Fibroblast of villous mesenchyme (primary cell): ENCODE measurements at regions not wholly inside any gene's neighbourhood (a gene's known extent, or its start where the extent isn't known, plus 50 kb on each side); places are given as distances from the start of the nearest gene placed in this dataset.

Source experiments
- DNase-seq: peaks from one replicate; pipeline ENCODE4 v3.0.0-alpha.2; 2010; ENCODE audit warnings: low read depth
- H3K4me3 ChIP-seq: 2 replicates; pipeline ENCODE4 v1.5.1; 2011; ENCODE audit warnings: low read depth, mild to moderate bottlenecking, low read length
- TF ChIP-seq, protein P1 (sequence below): IDR thresholded peaks from 2 replicates; pipeline ENCODE4 v1.5.1; 2012; ENCODE audit warnings: low read depth, mild to moderate bottlenecking, low read length; ENCODE audit not compliant: insufficient read depth

DNA sequence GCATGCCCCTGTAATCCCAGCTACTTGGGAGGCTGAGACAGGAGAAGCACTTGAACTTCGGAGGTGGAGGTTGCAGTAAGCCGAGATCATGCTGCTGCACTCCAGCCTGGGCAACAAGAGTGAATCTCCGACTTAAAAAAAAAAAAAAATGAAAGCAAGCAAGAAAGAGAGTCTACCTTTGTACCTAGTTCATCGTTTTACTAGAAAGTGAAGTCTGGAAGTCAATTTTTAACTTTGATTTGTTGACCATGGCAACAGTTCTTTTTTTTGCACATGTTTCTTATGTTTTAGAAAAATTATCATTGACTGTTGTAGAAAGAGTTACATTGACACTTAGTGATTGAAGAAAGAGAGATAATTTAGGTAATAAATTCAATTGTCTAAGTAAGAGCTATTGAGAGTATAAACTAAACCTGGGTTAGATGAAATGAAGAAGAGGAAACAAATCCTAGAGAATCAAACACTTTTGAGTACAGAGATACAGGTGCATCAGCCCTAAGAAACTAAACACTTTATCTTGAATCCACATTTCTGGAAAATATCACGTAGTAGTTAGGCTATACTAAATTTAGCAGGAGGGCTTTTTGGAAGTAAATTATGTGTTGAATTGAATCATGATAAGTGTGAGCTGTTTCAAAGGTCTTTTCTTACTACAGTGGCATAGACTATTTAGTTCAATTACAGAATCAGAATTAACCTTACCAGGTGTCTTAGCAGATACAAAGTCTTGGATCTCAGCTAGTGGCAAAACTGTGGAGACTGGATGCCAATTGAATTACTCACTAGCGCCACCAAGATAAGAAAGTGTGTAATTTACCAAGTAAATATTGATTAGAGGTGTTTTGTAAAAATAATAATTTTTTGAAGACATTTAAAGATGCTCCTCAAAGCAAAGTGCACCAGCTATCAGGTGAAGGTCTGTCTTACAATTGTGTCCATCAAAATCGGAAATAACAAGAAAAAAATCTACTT, 303.4 kb upstream of the NRXN1 start:
- DNase-seq, result no peak
- H3K4me3 ChIP-seq, result no peak overlapping the region
- TF ChIP-seq, protein P1, sequence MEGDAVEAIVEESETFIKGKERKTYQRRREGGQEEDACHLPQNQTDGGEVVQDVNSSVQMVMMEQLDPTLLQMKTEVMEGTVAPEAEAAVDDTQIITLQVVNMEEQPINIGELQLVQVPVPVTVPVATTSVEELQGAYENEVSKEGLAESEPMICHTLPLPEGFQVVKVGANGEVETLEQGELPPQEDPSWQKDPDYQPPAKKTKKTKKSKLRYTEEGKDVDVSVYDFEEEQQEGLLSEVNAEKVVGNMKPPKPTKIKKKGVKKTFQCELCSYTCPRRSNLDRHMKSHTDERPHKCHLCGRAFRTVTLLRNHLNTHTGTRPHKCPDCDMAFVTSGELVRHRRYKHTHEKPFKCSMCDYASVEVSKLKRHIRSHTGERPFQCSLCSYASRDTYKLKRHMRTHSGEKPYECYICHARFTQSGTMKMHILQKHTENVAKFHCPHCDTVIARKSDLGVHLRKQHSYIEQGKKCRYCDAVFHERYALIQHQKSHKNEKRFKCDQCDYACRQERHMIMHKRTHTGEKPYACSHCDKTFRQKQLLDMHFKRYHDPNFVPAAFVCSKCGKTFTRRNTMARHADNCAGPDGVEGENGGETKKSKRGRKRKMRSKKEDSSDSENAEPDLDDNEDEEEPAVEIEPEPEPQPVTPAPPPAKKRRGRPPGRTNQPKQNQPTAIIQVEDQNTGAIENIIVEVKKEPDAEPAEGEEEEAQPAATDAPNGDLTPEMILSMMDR, result no peak

DNA sequence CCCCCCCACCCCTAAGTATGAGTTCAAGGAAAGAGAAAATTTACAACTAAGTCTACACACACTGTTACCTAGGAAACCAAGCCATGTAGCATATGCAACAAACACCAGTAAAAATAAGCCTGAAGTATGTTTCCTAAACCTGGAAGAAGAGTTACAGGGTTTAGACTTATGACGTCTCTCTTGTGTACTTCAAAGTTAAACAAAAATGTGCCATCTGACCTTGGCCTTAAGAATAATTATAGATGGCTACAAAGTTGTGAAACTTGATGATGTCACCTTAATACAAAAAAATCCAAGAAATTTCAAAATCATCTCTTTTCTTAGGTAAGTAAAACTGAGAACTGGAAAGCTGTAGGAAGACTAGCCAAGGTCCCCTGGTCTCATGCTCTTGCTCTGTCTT, 297.6 kb upstream of the NRXN1 start:
- no peak overlapping the region for H3K4me3 ChIP-seq
- DNase-seq, result peak; percentile 1
- TF ChIP-seq, protein P1, result no peak

DNA sequence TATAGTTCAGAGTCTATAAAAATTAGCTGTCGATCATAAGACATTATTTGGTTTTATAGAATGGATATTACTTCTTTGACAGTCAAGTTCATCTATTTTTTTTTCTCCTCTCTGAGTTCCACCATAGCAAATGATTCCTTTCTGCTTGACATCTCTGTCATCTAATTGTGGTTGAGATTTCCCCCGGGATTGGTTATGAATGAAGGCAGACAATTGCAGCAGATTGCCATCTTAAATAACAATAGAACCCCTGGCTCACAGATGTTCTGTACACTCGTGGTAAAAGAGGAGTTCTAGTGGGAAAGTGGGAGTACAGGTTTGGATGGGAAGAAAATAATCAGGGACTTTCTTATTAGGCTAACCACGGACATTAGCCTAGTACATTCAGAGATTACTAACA, 292.1 kb upstream of the NRXN1 start:
- DNase-seq, result no peak
- no peak overlapping the region for H3K4me3 ChIP-seq
- TF ChIP-seq, protein P1, result no peak

DNA sequence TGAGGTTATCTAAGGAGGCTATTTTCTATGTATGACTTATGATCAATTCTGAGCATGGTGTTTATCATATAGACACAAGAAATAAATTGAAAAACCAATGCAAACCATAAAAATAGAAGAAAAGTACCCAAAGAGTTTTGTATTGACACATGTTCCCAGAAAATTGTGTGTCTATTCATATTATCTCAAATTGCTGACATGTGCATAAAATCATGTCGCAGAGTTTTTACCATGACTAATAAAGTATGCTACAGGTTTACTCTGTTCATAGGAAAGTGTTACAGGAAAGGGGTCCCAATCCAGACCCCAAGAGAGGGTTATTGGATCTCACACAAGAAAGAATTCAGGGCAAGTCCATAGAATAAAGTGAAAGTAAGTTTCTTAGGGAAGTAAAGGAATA, 290.7 kb upstream of the NRXN1 start:
- no peak for DNase-seq
- TF ChIP-seq, protein P1, result no peak
- no peak overlapping the region for H3K4me3 ChIP-seq

DNA sequence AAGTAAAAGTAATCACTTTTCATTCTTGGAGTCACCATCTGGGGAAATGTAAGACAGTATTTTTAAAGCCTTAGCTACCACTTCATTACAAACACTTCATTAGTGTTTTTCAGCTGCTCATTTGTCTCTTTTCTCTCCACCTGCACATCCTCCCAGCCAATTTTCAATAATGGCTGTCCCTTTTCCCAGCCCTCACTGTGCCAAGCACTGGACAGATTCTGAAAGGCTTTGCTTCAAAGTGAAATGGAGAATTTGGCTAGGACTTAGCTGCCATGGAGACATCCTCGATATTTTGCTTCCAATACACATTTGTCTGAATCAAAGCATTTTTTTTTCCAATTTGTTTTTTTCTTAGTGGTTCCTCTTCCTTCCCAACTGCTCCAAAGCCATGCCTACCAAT, 272.4 kb upstream of the NRXN1 start:
- TF ChIP-seq, protein P1, result no peak
- no peak overlapping the region for H3K4me3 ChIP-seq
- no peak for DNase-seq

DNA sequence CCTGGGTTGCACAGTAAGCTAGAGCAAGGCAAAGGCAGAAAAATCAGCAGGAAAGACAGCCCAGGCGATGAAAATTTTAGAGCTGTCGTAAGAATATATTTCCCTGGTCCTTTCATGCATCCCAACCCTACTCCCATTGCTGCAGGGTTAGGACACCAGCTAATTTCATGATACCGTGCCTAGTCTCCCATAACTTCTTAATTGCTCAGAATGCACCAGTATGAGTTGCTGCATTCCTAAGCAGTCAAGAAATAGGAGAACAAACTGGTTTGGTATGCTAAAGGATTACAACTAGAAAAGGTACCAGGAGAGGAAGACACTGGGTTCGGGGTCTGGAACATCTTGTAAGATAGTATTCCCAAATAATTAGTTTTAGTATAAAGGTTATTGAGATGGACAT, 269.4 kb upstream of the NRXN1 start:
- H3K4me3 ChIP-seq, result no peak overlapping the region
- no peak for DNase-seq
- TF ChIP-seq, protein P1, result no peak
